GM12891 (cell line): ENCODE measurements at regions not wholly inside any gene's neighbourhood (a gene's known extent, or its start where the extent isn't known, plus 50 kb on each side); places are given as distances from the start of the nearest gene placed in this dataset.

ENCODE experiments used
- POLR2A ChIP-seq: IDR thresholded peaks from 2 replicates; pipeline ENCODE4 v1.6.1; 2011; ENCODE audit warnings: low read depth, low read length, control low read depth
- POLR2AphosphoS5 ChIP-seq: IDR thresholded peaks from 2 replicates; pipeline ENCODE4 v1.6.1; 2011; ENCODE audit warnings: low read depth, low read length, control low read depth

GRCh38 chr6:165729307-165729936 is 66.4 kb upstream of the PDE10A start:
- TF ChIP-seq POLR2AphosphoS5 (no peak), POLR2A (no peak)
